AG04450 (cell line): ENCODE measurements at regions not wholly inside any gene's neighbourhood (a gene's known extent, or its start where the extent isn't known, plus 50 kb on each side); places are given as distances from the start of the nearest gene placed in this dataset.

Source experiments
- CTCF ChIA-PET: fragments of 300-600, 350-600 bp; formaldehyde crosslinking; extraction: SDS; loops from one replicate; lab custom pipeline; 2022; ENCODE audit warnings: antibody characterized with exemption, inconsistent platforms; lab: Charles Lee
- POLR2A ChIA-PET: fragments of 350-600 bp; formaldehyde crosslinking; extraction: SDS; loops from one replicate; lab custom pipeline; 2021; ENCODE audit warnings: antibody characterized with exemption, inconsistent platforms; lab: Yijun Ruan, JAX
- DNase-seq: peaks from one replicate; pipeline ENCODE4 v3.0.0-alpha.2; 2011; ENCODE audit warnings: low read depth, low spot score
- H3K27ac ChIP-seq: one replicate; pipeline ENCODE4 v1.5.1; 2012; ENCODE audit warnings: low read depth, low read length, control low read depth
- H3K27me3 ChIP-seq: one replicate; pipeline ENCODE4 v1.6.0; 2012; ENCODE audit warnings: low read length; ENCODE audit not compliant: control insufficient read depth, insufficient read depth
- H3K4me3 ChIP-seq: 2 replicates; pipeline ENCODE4 v1.5.1; 2011; ENCODE audit warnings: mild to moderate bottlenecking, low read depth, low read length, control low read depth
- H3K9me3 ChIP-seq: 2 replicates; pipeline ENCODE4 v1.5.1; 2012; ENCODE audit warnings: low read length; ENCODE audit not compliant: control insufficient read depth, insufficient read depth
- CTCF ChIP-seq: IDR thresholded peaks from 2 replicates; pipeline ENCODE4 v1.5.1; 2011; ENCODE audit warnings: low read depth, low read length, control low read depth, inconsistent platforms

DNA sequence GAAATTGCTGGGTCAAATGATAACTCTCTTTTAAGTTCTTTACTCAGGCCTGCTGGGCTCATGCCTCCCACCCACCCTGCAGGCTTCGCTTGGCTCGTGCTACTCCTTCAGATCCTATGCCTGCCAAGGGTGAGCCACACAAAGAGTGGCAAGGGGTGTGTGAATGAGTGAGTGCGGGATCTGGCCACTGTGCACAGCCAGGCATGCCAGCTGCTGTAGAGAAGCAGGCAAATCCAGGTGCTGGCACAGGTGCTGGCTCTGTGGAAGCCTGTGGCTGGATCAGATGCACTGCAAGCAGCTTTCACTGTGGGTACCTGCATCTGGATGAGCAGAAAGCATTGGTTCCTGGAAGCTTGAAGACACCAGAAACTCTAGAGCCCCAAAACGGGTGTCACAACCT lies 1055.7 kb upstream of the EPHA6 start:
- ChIA-PET CTCF (no interaction called here), POLR2A (no interaction called here)
- Histone ChIP-seq H3K4me3 (no peak overlapping the region), H3K27ac (no peak overlapping the region), H3K27me3 (no peaks in the 10 kb centered on the region), H3K9me3 (peaks cover 15% of the 10 kb centered on the region)
- TF ChIP-seq CTCF: no peak
- DNase-seq: no peak

GRCh38 chr3:95759614-95760301 lies 1054.6 kb upstream of the EPHA6 start:
- ChIA-PET CTCF (no interaction called here), POLR2A (no interaction called here)
- Histone ChIP-seq H3K4me3 (no peak overlapping the region), H3K27ac (no peak overlapping the region), H3K9me3 (peaks cover 15% of the 10 kb centered on the region), H3K27me3 (no peaks in the 10 kb centered on the region)
- TF ChIP-seq CTCF: no peak
- no peak for DNase-seq

DNA sequence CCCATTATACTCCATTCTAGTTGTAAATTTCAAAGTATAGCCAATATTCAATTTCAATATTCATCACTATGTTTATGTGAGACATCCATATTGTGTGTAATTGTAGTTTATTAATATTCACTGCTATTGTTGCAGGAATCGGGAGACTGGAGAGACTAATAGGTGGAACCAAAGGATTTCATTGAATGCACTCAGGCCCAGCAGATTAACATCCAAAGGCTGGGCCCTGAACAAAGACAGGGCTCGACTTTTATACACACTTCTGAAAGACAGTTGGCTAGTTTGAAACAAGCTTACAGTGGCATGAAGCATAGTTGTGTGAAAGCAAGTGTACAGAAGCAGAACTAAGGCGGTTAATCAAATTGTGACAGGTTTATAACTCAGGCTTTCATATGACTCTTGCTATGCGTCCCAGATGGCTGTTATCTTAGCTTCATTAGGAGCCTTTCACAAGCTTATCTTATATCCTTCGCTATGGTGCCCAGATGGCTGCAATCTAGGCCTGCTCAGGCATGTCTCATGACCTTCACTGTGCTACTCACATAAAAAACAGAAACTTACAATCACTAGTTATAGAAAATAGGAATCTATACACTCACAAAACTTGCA lies 1038.8 kb upstream of the EPHA6 start:
- Histone ChIP-seq H3K27me3 (no peaks in the 10 kb centered on the region), H3K4me3 (no peak overlapping the region), H3K9me3 (no peaks in the 10 kb centered on the region; the same call in 1 of the 2 replicates), H3K27ac (no peak overlapping the region)
- ChIA-PET POLR2A (no interaction called here), CTCF (no interaction called here)
- TF ChIP-seq CTCF: no peak
- DNase-seq: no peak

DNA sequence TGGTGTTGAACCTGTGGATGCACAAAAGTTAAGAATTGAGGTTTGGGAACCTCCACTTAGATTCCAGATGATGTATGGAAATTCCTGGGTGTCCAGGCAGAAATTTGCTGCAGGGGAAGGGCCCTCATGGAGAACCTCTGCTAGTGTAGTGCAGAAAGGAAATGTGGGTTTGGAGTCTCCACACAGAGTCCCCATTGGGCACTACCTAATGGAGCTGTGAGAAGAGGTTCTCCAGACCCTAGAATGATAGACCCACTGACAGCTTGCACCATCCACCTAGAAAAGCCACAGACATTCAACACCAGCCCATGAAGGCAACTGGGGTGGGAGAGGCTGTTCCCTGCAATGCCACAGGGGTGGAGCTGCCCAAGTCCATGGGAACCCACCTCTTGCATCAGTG lies 1032.8 kb upstream of the EPHA6 start:
- H3K27ac ChIP-seq: no peak overlapping the region
- H3K27me3 ChIP-seq: no peaks in the 10 kb centered on the region
- DNase-seq: no peak
- no peak for TF ChIP-seq CTCF
- H3K4me3 ChIP-seq: no peak overlapping the region
- ChIA-PET CTCF (no interaction called here), POLR2A (no interaction called here)
- peaks cover 6% of the 10 kb centered on the region; the same call in 1 of the 2 replicates for H3K9me3 ChIP-seq

DNA sequence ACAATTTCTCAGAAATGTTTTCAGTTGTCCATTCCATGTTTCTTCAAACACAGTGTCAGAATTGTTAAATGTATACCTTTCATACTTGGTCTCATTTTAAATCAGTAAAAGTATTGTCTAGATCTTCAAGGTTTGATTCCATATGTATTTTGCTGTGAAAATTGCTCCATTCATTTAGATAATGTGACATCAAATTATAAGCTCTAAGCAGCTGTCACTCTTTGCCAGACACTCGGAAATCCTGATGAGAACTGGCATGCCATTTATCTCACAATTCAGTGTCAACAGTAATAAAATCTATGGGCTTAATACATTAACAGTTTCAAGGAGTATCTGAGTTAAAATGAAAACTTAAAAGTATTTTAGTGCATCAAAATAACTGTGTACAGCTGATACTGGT lies 1025.3 kb upstream of the EPHA6 start:
- ChIA-PET POLR2A (no interaction called here), CTCF (no interaction called here)
- Histone ChIP-seq H3K9me3 (no peaks in the 10 kb centered on the region), H3K27me3 (no peaks in the 10 kb centered on the region), H3K27ac (no peak overlapping the region), H3K4me3 (no peak overlapping the region)
- no peak for TF ChIP-seq CTCF
- no peak for DNase-seq
